ENCODE measurements at regions not wholly inside any gene's neighbourhood (a gene's known extent, or its start where the extent isn't known, plus 50 kb on each side); places are given as distances from the start of the nearest gene placed in this dataset.

DNA sequence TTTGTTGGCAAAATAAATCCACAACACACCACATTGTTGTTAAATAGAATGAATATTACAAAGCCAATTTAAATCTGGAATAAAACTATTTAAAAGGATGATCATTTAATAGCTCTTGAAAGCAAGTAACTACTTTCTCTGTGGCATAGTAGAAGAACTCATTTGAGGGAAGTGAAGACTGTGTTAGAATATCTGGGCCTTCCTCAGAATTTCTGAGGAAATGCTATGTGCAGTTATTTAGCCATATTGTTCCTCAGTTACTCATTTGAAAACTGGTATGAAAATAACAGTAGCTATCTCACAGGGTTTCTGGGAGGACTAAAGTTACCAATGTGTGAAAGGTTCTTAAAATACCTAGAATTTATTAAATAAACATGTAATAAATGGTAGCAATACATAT is 595.8 kb downstream of the PSAT1 start:
- no peak overlapping the region for H3K27ac ChIP-seq
- no peaks in the 10 kb centered on the region for H3K4me1 ChIP-seq
- H3K9me3 ChIP-seq = peaks cover 0 to 5% of the 10 kb centered on the region in 2 donors
- no peaks in the 10 kb centered on the region for H3K36me3 ChIP-seq
- no peak for DNase-seq (ENCODE audit: low spot score in 2 of 2)
- intact Hi-C loops (cut with DNase I; ENCODE audit: low total_unique reads) = no loop called here
- no peak for TF ChIP-seq POLR2AphosphoS5 (IDR thresholded peaks at IDR 0.05)
- TF ChIP-seq, protein P1, sequence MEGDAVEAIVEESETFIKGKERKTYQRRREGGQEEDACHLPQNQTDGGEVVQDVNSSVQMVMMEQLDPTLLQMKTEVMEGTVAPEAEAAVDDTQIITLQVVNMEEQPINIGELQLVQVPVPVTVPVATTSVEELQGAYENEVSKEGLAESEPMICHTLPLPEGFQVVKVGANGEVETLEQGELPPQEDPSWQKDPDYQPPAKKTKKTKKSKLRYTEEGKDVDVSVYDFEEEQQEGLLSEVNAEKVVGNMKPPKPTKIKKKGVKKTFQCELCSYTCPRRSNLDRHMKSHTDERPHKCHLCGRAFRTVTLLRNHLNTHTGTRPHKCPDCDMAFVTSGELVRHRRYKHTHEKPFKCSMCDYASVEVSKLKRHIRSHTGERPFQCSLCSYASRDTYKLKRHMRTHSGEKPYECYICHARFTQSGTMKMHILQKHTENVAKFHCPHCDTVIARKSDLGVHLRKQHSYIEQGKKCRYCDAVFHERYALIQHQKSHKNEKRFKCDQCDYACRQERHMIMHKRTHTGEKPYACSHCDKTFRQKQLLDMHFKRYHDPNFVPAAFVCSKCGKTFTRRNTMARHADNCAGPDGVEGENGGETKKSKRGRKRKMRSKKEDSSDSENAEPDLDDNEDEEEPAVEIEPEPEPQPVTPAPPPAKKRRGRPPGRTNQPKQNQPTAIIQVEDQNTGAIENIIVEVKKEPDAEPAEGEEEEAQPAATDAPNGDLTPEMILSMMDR (IDR thresholded peaks at IDR 0.05) = no peak
- no peak for TF ChIP-seq POLR2A (IDR thresholded peaks at IDR 0.05)
- no peak overlapping the region for H3K4me3 ChIP-seq
- H3K27me3 ChIP-seq = no peaks in the 10 kb centered on the region

DNA sequence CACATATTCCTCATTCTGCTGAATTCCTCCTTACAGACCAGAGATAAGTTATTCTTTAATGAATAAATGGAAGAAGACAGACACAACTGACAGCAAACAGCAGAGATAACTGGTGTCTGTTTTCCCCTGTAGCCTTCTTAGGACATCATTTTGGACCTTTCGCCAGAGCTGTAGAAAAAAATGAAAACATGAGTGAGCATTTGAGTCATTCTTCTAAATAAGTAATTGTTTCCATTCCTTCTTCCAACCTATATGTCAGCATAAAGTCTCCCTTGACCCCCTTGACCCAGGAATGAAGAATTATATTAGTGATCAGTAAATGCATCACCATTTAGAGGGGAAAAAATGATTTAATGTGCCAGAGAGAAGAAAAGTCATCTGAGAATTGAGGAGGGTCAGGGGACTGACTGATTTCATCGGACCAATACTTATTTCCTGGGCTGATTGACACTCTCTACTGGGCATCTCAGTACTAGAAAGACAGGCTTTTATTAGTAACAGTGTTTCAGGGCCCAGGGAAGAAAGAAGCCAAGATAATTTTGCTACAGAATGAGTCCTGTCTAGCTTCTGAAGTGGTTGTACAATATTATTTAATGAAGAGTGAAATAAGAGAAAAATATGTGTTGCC is 597.0 kb downstream of the PSAT1 start:
- no peak overlapping the region for H3K4me3 ChIP-seq
- intact Hi-C loops (cut with DNase I; ENCODE audit: low total_unique reads) = no loop called here

GRCh38 chr9:78896479-78896878 is 599.6 kb downstream of the PSAT1 start:
- no peak for DNase-seq (ENCODE audit: low spot score in 2 of 2)
- Histone ChIP-seq H3K9me3 (no peaks in the 10 kb centered on the region), H3K27ac (no peak overlapping the region), H3K4me1 (no peaks in the 10 kb centered on the region), H3K27me3 (no peaks in the 10 kb centered on the region), H3K36me3 (no peaks in the 10 kb centered on the region), H3K4me3 (no peak overlapping the region)
- intact Hi-C loops (cut with DNase I; ENCODE audit: low total_unique reads) = no loop called here
- TF ChIP-seq POLR2A (IDR thresholded peaks at IDR 0.05) (no peak), POLR2AphosphoS5 (IDR thresholded peaks at IDR 0.05) (no peak)
- TF ChIP-seq, protein P1 (IDR thresholded peaks at IDR 0.05) = no peak

More for the DNA sequence above, 597.0 kb downstream of the PSAT1 start:
- no peak for DNase-seq (ENCODE audit: low spot score in 2 of 2)
- no peaks in the 10 kb centered on the region for H3K4me1 ChIP-seq
- H3K36me3 ChIP-seq = no peaks in the 10 kb centered on the region
- no peak overlapping the region for H3K27ac ChIP-seq
- H3K27me3 ChIP-seq = no peaks in the 10 kb centered on the region
- TF ChIP-seq POLR2A (IDR thresholded peaks at IDR 0.05) (no peak), POLR2AphosphoS5 (IDR thresholded peaks at IDR 0.05) (no peak)
- TF ChIP-seq, protein P1 (IDR thresholded peaks at IDR 0.05) = no peak
- peaks cover 0 to 5% of the 10 kb centered on the region in 2 donors for H3K9me3 ChIP-seq

- TF ChIP-seq POLR2AphosphoS5 (IDR thresholded peaks at IDR 0.05) = no peak
- no peak for TF ChIP-seq POLR2A (IDR thresholded peaks at IDR 0.05)
- TF ChIP-seq, protein P1 (IDR thresholded peaks at IDR 0.05) = no peak
- Histone ChIP-seq H3K4me1 (no peaks in the 10 kb centered on the region), H3K9me3 (no peaks in the 10 kb centered on the region), H3K27me3 (no peaks in the 10 kb centered on the region), H3K4me3 (no peak overlapping the region), H3K27ac (no peak overlapping the region), H3K36me3 (no peaks in the 10 kb centered on the region)
- DNase-seq (ENCODE audit: low spot score in 2 of 2) = no peak
- intact Hi-C loops (cut with DNase I; ENCODE audit: low total_unique reads) = no loop called here
These were observed 601.3 kb downstream of the PSAT1 start for GRCh38 chr9:78898234-78898633.

DNA sequence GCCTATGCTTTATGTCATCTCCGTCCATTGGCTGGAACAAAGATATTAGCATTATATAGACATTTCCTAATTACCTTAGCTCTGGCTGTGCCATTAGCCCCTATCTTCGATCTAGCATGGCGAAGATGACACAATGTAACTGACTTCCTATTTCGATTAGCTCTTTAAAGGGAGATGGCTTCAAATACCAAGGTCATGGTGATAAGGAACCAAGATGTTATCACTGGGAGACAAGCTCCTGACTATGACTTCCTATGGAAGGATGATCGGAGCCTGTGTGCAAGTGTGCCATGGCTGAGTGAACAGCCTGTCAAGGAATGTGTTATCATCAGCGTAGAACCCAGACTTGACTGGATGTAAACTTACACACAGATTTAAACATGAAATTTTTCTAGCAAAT is 602.1 kb downstream of the PSAT1 start:
- H3K27me3 ChIP-seq = no peaks in the 10 kb centered on the region
- H3K4me3 ChIP-seq = no peak overlapping the region
- no peaks in the 10 kb centered on the region for H3K4me1 ChIP-seq
- no peak for DNase-seq (ENCODE audit: low spot score in 2 of 2)
- no peak overlapping the region for H3K27ac ChIP-seq
- no peaks in the 10 kb centered on the region for H3K36me3 ChIP-seq
- no peaks in the 10 kb centered on the region for H3K9me3 ChIP-seq
- intact Hi-C loops (cut with DNase I; ENCODE audit: low total_unique reads) = no loop called here
- TF ChIP-seq POLR2AphosphoS5 (IDR thresholded peaks at IDR 0.05) = no peak
- TF ChIP-seq POLR2A (IDR thresholded peaks at IDR 0.05) = no peak
- TF ChIP-seq, protein P1 (IDR thresholded peaks at IDR 0.05) = no peak

Measured in breast epithelium (tissue), 4 donors.